HepG2 (cell line): ENCODE measurements at regions not wholly inside any gene's neighbourhood (a gene's known extent, or its start where the extent isn't known, plus 50 kb on each side); places are given as distances from the start of the nearest gene placed in this dataset.

Source experiments
- CREM ChIP-seq, 2 experiments: sonication (generic) in 1 of 2; formaldehyde crosslinking in 1 of 2; IDR thresholded peaks; 2 replicates each; pipeline versions ENCODE4 v1.4.0 to v1.6.1; 2016 to 2020; ENCODE audit warnings: antibody characterized with exemption in 1 of 2, mild to moderate bottlenecking in 1 of 2, missing genetic modification reagents in 1 of 2
- HIVEP1 ChIP-seq: sonication (generic); formaldehyde crosslinking; IDR thresholded peaks from 2 replicates; pipeline ENCODE4 v1.4.0; 2020; ENCODE audit warnings: mild to moderate bottlenecking, missing genetic modification reagents
- RNF2 ChIP-seq: fragments of 450-650 bp; conservative IDR thresholded peaks from 2 replicates; pipeline ENCODE4 v1.6.1; 2016; ENCODE audit warnings: low read depth
- SSRP1 ChIP-seq: IDR thresholded peaks from 2 replicates; pipeline ENCODE4 v1.6.1; 2016; ENCODE audit warnings: control low read depth
- TGIF2 ChIP-seq: IDR thresholded peaks from 2 replicates; pipeline ENCODE4 v1.6.1; 2016; ENCODE audit warnings: control low read depth, missing compliant biosample characterization
- ZBTB8A ChIP-seq: sonication (generic); formaldehyde crosslinking; IDR thresholded peaks from 2 replicates; pipeline ENCODE4 v1.4.0; 2020; ENCODE audit warnings: mild to moderate bottlenecking, low read depth, missing genetic modification reagents, borderline replicate concordance
- ZNF768 ChIP-seq: sonication (generic); formaldehyde crosslinking; IDR thresholded peaks from 2 replicates; pipeline ENCODE4 v1.4.0; 2020; ENCODE audit warnings: missing genetic modification reagents
- ZZZ3 ChIP-seq: sonication (generic); formaldehyde crosslinking; IDR thresholded peaks from 2 replicates; pipeline ENCODE4 v1.4.0; 2020; ENCODE audit warnings: missing genetic modification reagents, mild to moderate bottlenecking, borderline replicate concordance

DNA sequence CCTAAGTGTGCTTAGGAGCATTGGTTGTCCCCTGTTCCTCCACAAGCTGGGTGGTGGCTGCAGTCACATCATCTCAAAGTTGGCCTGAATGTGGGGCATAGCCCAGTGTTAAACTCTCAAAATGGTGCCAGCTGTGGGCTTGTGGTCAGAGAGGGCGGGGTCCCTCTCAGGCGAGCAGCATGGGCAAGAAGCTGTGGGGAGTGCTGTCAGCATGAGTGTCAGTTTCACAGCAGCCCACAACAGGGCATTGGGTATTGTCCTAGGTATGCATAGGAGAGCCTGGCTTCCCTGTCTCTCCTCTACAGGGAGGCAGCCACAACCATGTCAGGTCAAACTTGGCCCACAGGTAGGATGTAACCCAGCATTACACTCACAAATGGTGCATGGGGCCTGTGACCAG is 285.6 kb upstream of the THSD7B start:
- TF ChIP-seq ZNF768 (CRISPR knock-in tag), result no peak
- no peak for TF ChIP-seq SSRP1
- no peak for TF ChIP-seq CREM (IDR thresholded peaks at IDR 0.05)
- no peak for TF ChIP-seq CREM (CRISPR knock-in tag; IDR thresholded peaks at IDR 0.05)
- no peak for TF ChIP-seq RNF2
- no peak for TF ChIP-seq TGIF2 (CRISPR knock-in tag)
- TF ChIP-seq ZZZ3 (CRISPR knock-in tag), result no peak
- TF ChIP-seq ZBTB8A (CRISPR knock-in tag), result no peak
- no peak for TF ChIP-seq HIVEP1 (CRISPR knock-in tag)
